ENCODE measurements at regions not wholly inside any gene's neighbourhood (a gene's known extent, or its start where the extent isn't known, plus 50 kb on each side); places are given as distances from the start of the nearest gene placed in this dataset.

GRCh38 chr4:74618166-74618565, 173.2 kb downstream of the AREG start:
- no peak for ATAC-seq
- TF ChIP-seq ARNTL (CRISPR knock-in tag; IDR thresholded peaks at IDR 0.05; ENCODE audit: borderline replicate concordance, low read depth) (no peak), BACH2 (CRISPR knock-in tag; IDR thresholded peaks at IDR 0.05; ENCODE audit: borderline replicate concordance) (no peak), ZFP30 (CRISPR knock-in tag; IDR thresholded peaks at IDR 0.05) (no peak), CSRNP3 (CRISPR knock-in tag; IDR thresholded peaks at IDR 0.05) (no peak), ZNF8 (CRISPR knock-in tag; IDR thresholded peaks at IDR 0.05) (no peak), PPARA (CRISPR knock-in tag; IDR thresholded peaks at IDR 0.05; ENCODE audit: borderline replicate concordance) (no peak), CSDC2 (CRISPR knock-in tag; IDR thresholded peaks at IDR 0.05) (no peak), TSHZ2 (CRISPR knock-in tag; IDR thresholded peaks at IDR 0.05) (no peak), TCF4 (CRISPR knock-in tag; IDR thresholded peaks at IDR 0.05; ENCODE audit: borderline replicate concordance) (no peak), ZNF70 (CRISPR knock-in tag; IDR thresholded peaks at IDR 0.05) (no peak), ZFP3 (CRISPR knock-in tag; IDR thresholded peaks at IDR 0.05) (no peak), GLIS3 (CRISPR knock-in tag; IDR thresholded peaks at IDR 0.05) (no peak), TOX (CRISPR knock-in tag; IDR thresholded peaks at IDR 0.05; ENCODE audit: borderline replicate concordance) (no peak), ZC3H10 (CRISPR knock-in tag; IDR thresholded peaks at IDR 0.05) (no peak), OSR1 (CRISPR knock-in tag; IDR thresholded peaks at IDR 0.05) (no peak), POU6F1 (CRISPR knock-in tag; IDR thresholded peaks at IDR 0.05; ENCODE audit: borderline replicate concordance, low read depth) (no peak), SNAI2 (CRISPR knock-in tag; IDR thresholded peaks at IDR 0.05) (no peak), ISL1 (CRISPR knock-in tag; IDR thresholded peaks at IDR 0.05) (no peak), PATZ1 (CRISPR knock-in tag; IDR thresholded peaks at IDR 0.05; ENCODE audit: borderline replicate concordance) (no peak), ZNF565 (CRISPR knock-in tag; conservative IDR thresholded peaks at IDR 0.05; ENCODE audit: low read depth) (no peak)

GRCh38 chr4:74618659-74619058, 173.7 kb downstream of the AREG start:
- no peak for ATAC-seq
- no peak for TF ChIP-seq CSDC2 (CRISPR knock-in tag; IDR thresholded peaks at IDR 0.05)
- no peak for TF ChIP-seq ZC3H10 (CRISPR knock-in tag; IDR thresholded peaks at IDR 0.05)
- no peak for TF ChIP-seq RARB (CRISPR knock-in tag; IDR thresholded peaks at IDR 0.05)
- no peak for TF ChIP-seq ARNTL (CRISPR knock-in tag; IDR thresholded peaks at IDR 0.05; ENCODE audit: borderline replicate concordance, low read depth)
- TF ChIP-seq BACH2 (CRISPR knock-in tag; IDR thresholded peaks at IDR 0.05; ENCODE audit: borderline replicate concordance) = no peak
- TF ChIP-seq SNAI2 (CRISPR knock-in tag; IDR thresholded peaks at IDR 0.05) = no peak
- no peak for TF ChIP-seq TSHZ2 (CRISPR knock-in tag; IDR thresholded peaks at IDR 0.05)
- no peak for TF ChIP-seq ZFP3 (CRISPR knock-in tag; IDR thresholded peaks at IDR 0.05)
- no peak for TF ChIP-seq ZNF70 (CRISPR knock-in tag; IDR thresholded peaks at IDR 0.05)
- TF ChIP-seq CSRNP3 (CRISPR knock-in tag; IDR thresholded peaks at IDR 0.05) = no peak
- no peak for TF ChIP-seq POU6F1 (CRISPR knock-in tag; IDR thresholded peaks at IDR 0.05; ENCODE audit: borderline replicate concordance, low read depth)
- TF ChIP-seq PPARA (CRISPR knock-in tag; IDR thresholded peaks at IDR 0.05; ENCODE audit: borderline replicate concordance) = no peak
- TF ChIP-seq ZNF8 (CRISPR knock-in tag; IDR thresholded peaks at IDR 0.05) = no peak
- no peak for TF ChIP-seq GLIS3 (CRISPR knock-in tag; IDR thresholded peaks at IDR 0.05)
- TF ChIP-seq OSR1 (CRISPR knock-in tag; IDR thresholded peaks at IDR 0.05) = no peak
- TF ChIP-seq ESRRG (CRISPR knock-in tag; IDR thresholded peaks at IDR 0.05) = no peak

Data from SK-N-SH treated with all-trans-retinoic acid at 6 μM for 48 hours (cell line).